ENCODE measurements at regions not wholly inside any gene's neighbourhood (a gene's known extent, or its start where the extent isn't known, plus 50 kb on each side); places are given as distances from the start of the nearest gene placed in this dataset.

GRCh38 chr5:96566833-96567587, 95.2 kb upstream of the CAST start:
- Histone ChIP-seq H4K20me1 (ENCODE audit: insufficient read depth, low read length) (no peaks in the 10 kb centered on the region), H3F3A (ENCODE audit: insufficient read depth, low read length) (no peaks in the 10 kb centered on the region), H3K27ac (ENCODE audit: low read depth, low read length, poor library complexity, severe bottlenecking) (no peak overlapping the region), H3K9me2 (ENCODE audit: low read depth, low read length) (no peaks in the 10 kb centered on the region), H3K9me3 (ENCODE audit: low read length) (no peaks in the 10 kb centered on the region), H3K4me1 (ENCODE audit: insufficient read depth, low read length, severe bottlenecking) (no peaks in the 10 kb centered on the region), H3K4me2 (ENCODE audit: low read length) (no peak overlapping the region), H3K27me3 (ENCODE audit: insufficient read depth, low read length) (no peaks in the 10 kb centered on the region), H3K4me3 (ENCODE audit: low read depth, low read length, poor library complexity, severe bottlenecking) (no peak overlapping the region), H3K36me3 (ENCODE audit: insufficient read depth, low read length) (no peaks in the 10 kb centered on the region), H2AFZ (ENCODE audit: low read length) (no peak overlapping the region), H3K9ac (ENCODE audit: low read length) (no peak overlapping the region), H3K79me2 (ENCODE audit: insufficient read depth, low read length) (no peaks in the 10 kb centered on the region)
- TF ChIP-seq EZH2 (IDR thresholded peaks at IDR 0.05; ENCODE audit: borderline replicate concordance, low read length) (no peak), CTCF (IDR thresholded peaks at IDR 0.05; ENCODE audit: low read length) (no peak)

- Histone ChIP-seq H3K9me2 (ENCODE audit: low read depth, low read length) (no peaks in the 10 kb centered on the region), H3K27ac (ENCODE audit: low read depth, low read length, poor library complexity, severe bottlenecking) (no peak overlapping the region), H3F3A (ENCODE audit: insufficient read depth, low read length) (no peaks in the 10 kb centered on the region), H3K36me3 (ENCODE audit: insufficient read depth, low read length) (no peaks in the 10 kb centered on the region), H2AFZ (ENCODE audit: low read length) (no peak overlapping the region), H3K4me2 (ENCODE audit: low read length) (no peak overlapping the region), H3K79me2 (ENCODE audit: insufficient read depth, low read length) (no peaks in the 10 kb centered on the region), H3K4me3 (ENCODE audit: low read depth, low read length, poor library complexity, severe bottlenecking) (no peak overlapping the region), H4K20me1 (ENCODE audit: insufficient read depth, low read length) (no peaks in the 10 kb centered on the region), H3K9ac (ENCODE audit: low read length) (no peak overlapping the region), H3K4me1 (ENCODE audit: insufficient read depth, low read length, severe bottlenecking) (no peaks in the 10 kb centered on the region), H3K27me3 (ENCODE audit: insufficient read depth, low read length) (no peaks in the 10 kb centered on the region), H3K9me3 (ENCODE audit: low read length) (no peaks in the 10 kb centered on the region)
- TF ChIP-seq EZH2 (IDR thresholded peaks at IDR 0.05; ENCODE audit: borderline replicate concordance, low read length) = no peak
- TF ChIP-seq CTCF (IDR thresholded peaks at IDR 0.05; ENCODE audit: low read length) = no peak
Measured at GRCh38 chr5:96569332-96569731, 92.8 kb upstream of the CAST start.

- H2AFZ ChIP-seq (ENCODE audit: low read length) = no peak overlapping the region
- no peaks in the 10 kb centered on the region for H4K20me1 ChIP-seq (ENCODE audit: insufficient read depth, low read length)
- H3K9me3 ChIP-seq (ENCODE audit: low read length) = no peaks in the 10 kb centered on the region
- no peaks in the 10 kb centered on the region for H3K36me3 ChIP-seq (ENCODE audit: insufficient read depth, low read length)
- no peak for TF ChIP-seq EZH2 (IDR thresholded peaks at IDR 0.05; ENCODE audit: borderline replicate concordance, low read length)
- no peak for TF ChIP-seq CTCF (IDR thresholded peaks at IDR 0.05; ENCODE audit: low read length)
- H3K9me2 ChIP-seq (ENCODE audit: low read depth, low read length) = no peaks in the 10 kb centered on the region
- H3K4me2 ChIP-seq (ENCODE audit: low read length) = no peak overlapping the region
- H3K4me1 ChIP-seq (ENCODE audit: insufficient read depth, low read length, severe bottlenecking) = no peaks in the 10 kb centered on the region
- H3K27ac ChIP-seq (ENCODE audit: low read depth, low read length, poor library complexity, severe bottlenecking) = no peak overlapping the region
- H3K4me3 ChIP-seq (ENCODE audit: low read depth, low read length, poor library complexity, severe bottlenecking) = no peak overlapping the region
- no peaks in the 10 kb centered on the region for H3K27me3 ChIP-seq (ENCODE audit: insufficient read depth, low read length)
- no peaks in the 10 kb centered on the region for H3K79me2 ChIP-seq (ENCODE audit: insufficient read depth, low read length)
- no peak overlapping the region for H3K9ac ChIP-seq (ENCODE audit: low read length)
- no peaks in the 10 kb centered on the region for H3F3A ChIP-seq (ENCODE audit: insufficient read depth, low read length)
Measured at GRCh38 chr5:96569770-96570169, 92.4 kb upstream of the CAST start.

Data from OCI-LY1 (cell line).